ENCODE measurements at regions not wholly inside any gene's neighbourhood (a gene's known extent, or its start where the extent isn't known, plus 50 kb on each side); places are given as distances from the start of the nearest gene placed in this dataset.

DNA sequence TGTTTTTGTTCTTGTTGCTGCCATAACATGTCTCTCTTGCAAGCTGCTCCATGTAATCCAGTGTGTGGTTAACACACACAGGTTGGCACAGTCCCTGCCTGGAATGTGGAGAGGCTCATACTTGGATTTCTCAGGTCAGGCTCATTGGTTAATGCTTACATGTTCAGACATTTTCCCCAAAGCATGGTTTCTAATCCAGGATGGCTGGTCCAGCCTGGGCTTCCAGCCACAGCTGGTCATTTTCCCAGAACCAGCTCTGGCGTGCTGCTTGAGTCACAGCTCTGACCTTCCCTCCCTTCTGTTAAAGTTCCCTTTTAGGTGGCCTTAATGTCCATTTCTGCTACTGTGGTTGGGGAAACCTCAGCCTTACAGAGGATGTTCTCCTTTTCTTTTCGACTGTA is 294.3 kb downstream of the TAF11L14 start:
- no peak for DNase-seq (ENCODE audit: extremely low read depth, low read depth)
- TF ChIP-seq, protein P1, sequence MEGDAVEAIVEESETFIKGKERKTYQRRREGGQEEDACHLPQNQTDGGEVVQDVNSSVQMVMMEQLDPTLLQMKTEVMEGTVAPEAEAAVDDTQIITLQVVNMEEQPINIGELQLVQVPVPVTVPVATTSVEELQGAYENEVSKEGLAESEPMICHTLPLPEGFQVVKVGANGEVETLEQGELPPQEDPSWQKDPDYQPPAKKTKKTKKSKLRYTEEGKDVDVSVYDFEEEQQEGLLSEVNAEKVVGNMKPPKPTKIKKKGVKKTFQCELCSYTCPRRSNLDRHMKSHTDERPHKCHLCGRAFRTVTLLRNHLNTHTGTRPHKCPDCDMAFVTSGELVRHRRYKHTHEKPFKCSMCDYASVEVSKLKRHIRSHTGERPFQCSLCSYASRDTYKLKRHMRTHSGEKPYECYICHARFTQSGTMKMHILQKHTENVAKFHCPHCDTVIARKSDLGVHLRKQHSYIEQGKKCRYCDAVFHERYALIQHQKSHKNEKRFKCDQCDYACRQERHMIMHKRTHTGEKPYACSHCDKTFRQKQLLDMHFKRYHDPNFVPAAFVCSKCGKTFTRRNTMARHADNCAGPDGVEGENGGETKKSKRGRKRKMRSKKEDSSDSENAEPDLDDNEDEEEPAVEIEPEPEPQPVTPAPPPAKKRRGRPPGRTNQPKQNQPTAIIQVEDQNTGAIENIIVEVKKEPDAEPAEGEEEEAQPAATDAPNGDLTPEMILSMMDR (IDR thresholded peaks at IDR 0.05; ENCODE audit: low read depth, low read length, missing control alignments) = no peak
- no peak overlapping the region for H3K4me3 ChIP-seq (replicated peaks; ENCODE audit: low read depth, low read length)

DNA sequence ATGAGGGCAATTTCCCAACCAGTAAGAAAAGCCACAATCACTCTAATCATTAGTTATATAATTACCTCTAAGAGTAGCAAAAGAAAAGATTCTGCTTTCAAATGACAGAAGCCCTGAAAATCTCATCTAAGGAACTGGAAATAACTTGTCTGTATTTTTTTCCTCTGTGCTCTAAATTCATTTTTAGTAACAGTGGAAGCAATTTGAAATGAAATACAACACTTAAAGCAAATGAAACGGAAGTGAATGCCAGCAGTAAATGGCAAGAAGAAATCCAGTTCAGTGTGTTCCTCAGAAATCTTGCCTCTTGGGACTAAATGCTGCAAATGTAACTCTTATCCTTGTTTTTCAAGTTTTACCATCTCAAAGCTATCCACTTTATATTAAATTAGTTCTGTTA is 294.9 kb downstream of the TAF11L14 start:
- TF ChIP-seq, protein P1 (IDR thresholded peaks at IDR 0.05; ENCODE audit: low read depth, low read length, missing control alignments) = no peak
- no peak overlapping the region for H3K4me3 ChIP-seq (replicated peaks; ENCODE audit: low read depth, low read length)

DNA sequence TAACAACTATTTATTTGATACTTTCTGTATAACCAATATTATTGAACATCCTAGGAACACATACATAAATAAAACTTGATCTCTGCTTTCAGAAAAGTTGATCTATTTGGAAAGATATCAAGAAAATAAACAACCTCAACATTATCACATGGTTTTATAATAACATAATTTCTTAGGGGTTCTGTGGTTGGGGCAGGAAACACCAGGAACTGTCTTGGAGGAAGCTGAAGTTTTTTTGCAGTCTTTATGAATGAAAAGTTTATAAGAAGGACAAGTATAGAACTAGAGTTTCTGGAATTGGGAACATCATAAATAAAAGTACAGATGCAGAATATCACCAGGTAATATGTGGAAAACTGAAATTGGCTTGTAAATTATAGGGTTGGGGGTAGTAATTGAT is 296.1 kb downstream of the TAF11L14 start:
- no peak for DNase-seq (ENCODE audit: extremely low read depth, low read depth)
- no peak overlapping the region for H3K4me3 ChIP-seq (replicated peaks; ENCODE audit: low read depth, low read length)
- TF ChIP-seq, protein P1 (IDR thresholded peaks at IDR 0.05; ENCODE audit: low read depth, low read length, missing control alignments) = no peak

More for the DNA sequence above, 294.9 kb downstream of the TAF11L14 start:
- no peak for DNase-seq (ENCODE audit: extremely low read depth, low read depth)

DNA sequence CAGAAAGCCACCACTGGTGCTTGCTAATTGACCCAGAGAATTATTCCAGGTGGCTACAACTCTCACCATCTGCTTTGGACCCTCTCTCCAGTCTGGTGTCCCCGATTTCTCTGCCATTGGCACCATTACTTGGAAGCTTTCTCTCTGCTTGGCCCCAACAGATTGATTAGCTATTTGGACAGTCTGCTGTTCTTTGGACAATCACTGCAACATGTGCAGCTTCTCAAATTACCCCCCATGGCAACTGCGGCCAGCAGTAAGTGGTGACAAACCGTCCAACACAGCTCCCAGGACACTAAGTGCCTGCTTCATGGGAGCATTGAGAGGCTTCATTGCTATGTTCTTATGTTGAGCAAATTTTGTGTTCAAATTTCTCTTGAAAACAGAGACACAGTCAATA is 309.8 kb downstream of the TAF11L14 start:
- TF ChIP-seq, protein P1 (IDR thresholded peaks at IDR 0.05; ENCODE audit: low read depth, low read length, missing control alignments) = no peak
- DNase-seq (ENCODE audit: extremely low read depth, low read depth) = no peak

DNA sequence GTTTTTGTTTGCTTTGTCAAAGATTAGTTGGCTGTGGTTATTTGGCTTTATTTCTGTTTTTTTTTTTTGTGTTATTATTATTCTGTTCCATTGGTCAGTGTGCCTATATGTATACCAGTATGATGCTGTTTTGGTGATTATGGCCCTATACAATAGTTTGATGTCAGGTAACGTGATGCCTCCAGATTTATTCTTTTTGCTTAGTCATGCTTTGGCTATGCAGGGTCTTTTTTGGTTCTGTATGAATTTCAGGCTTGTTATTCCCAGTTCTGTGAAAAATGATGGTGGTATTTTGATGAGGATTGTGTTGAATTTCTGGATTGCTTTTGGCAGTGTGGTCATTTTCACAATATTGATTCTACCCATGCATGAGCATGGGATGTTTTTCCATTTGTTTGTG is 312.8 kb downstream of the TAF11L14 start:
- H3K4me3 ChIP-seq (replicated peaks; ENCODE audit: low read depth, low read length) = no peak overlapping the region
- no peak for DNase-seq (ENCODE audit: extremely low read depth, low read depth)
- TF ChIP-seq, protein P1 (IDR thresholded peaks at IDR 0.05; ENCODE audit: low read depth, low read length, missing control alignments) = no peak

More for the DNA sequence above, 309.8 kb downstream of the TAF11L14 start:
- H3K4me3 ChIP-seq (replicated peaks; ENCODE audit: low read depth, low read length) = no peak overlapping the region

DNA sequence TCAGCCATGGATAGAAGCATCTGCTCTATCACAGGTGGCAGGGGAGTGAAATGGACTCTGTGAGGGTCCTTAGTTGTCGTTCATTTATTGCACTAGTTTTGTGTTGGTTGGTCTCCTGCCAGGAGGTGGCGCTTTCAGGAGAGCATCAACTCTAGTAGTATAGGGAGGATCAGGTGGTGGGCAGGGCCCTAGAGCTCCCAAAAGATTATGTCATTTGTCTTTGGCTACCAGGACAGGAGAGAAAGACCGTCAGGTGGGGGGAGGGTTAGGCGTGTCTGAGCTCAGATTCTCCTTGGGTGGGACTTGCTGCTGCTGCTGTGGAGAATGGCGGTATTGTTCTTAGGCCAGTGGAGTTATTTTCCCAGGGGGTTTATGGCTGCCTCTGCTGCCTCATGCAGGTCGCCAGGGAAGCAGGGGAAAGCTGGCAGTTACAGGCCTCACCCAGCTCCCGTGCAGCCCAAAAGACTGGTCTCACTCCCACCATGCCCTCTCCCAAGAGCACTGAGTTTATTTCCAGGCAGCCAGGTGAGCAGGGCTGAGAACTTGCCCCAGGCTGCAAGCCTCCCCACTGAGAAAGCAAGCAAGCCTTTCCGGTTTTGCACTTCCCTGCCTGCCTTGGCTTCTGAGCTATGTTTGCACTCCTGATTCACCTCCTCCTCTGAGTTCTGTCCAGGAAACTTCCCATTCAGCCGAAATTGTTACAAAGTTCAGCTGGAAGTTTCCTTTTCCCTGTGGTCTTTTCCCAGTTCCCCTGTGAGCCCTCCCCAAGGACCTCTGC is 317.3 kb downstream of the TAF11L14 start:
- no peak overlapping the region for H3K4me3 ChIP-seq (replicated peaks; ENCODE audit: low read depth, low read length)
- TF ChIP-seq, protein P1 (IDR thresholded peaks at IDR 0.05; ENCODE audit: low read depth, low read length, missing control alignments) = no peak
- no peak for DNase-seq (ENCODE audit: extremely low read depth, low read depth)

All from HFF-Myc (cell line).